ENCODE measurements at regions not wholly inside any gene's neighbourhood (a gene's known extent, or its start where the extent isn't known, plus 50 kb on each side); places are given as distances from the start of the nearest gene placed in this dataset.

GRCh38 chr1:2944705-2945104 lies 76.6 kb upstream of the ACTRT2 start:
- Mint-ChIP-seq H3K27me3 (peaks cover 3 to 8% of the 10 kb centered on the region in 2 donors), H3K9me3 (peaks cover 3% of the 10 kb centered on the region), H3K4me3 (no peak overlapping the region), H3K4me1 (ENCODE audit: low read depth in 2 of 2) (no peaks in the 10 kb centered on the region), H3K27ac (no peak overlapping the region), H3K36me3 (peaks cover 6% of the 10 kb centered on the region)
- peak; percentile 28 for DNase-seq (ENCODE audit: low spot score)
- ATAC-seq, result no peak

- peaks cover 3% of the 10 kb centered on the region for H3K9me3 Mint-ChIP-seq
- H3K36me3 Mint-ChIP-seq, result peaks cover 6% of the 10 kb centered on the region
- H3K4me1 Mint-ChIP-seq (ENCODE audit: low read depth in 2 of 2), result no peaks in the 10 kb centered on the region
- DNase-seq (ENCODE audit: low spot score), result peak; percentile 51
- no peak overlapping the region for H3K4me3 Mint-ChIP-seq
- no peak overlapping the region for H3K27ac Mint-ChIP-seq
- peaks cover 3 to 8% of the 10 kb centered on the region in 2 donors for H3K27me3 Mint-ChIP-seq
- peak in 1 of 2 donors; percentile 36 for ATAC-seq
Measured at GRCh38 chr1:2945821-2946231, 75.4 kb upstream of the ACTRT2 start.

- Mint-ChIP-seq H3K27me3 (peaks cover 3 to 5% of the 10 kb centered on the region in 2 donors), H3K4me3 (no peak overlapping the region), H3K4me1 (ENCODE audit: low read depth in 2 of 2) (no peaks in the 10 kb centered on the region), H3K9me3 (peaks cover 3% of the 10 kb centered on the region), H3K36me3 (peaks cover 4% of the 10 kb centered on the region), H3K27ac (no peak overlapping the region)
- DNase-seq (ENCODE audit: low spot score), result peak; percentile 50
- ATAC-seq, result no peak
Measured at GRCh38 chr1:2946291-2946690, 75.0 kb upstream of the ACTRT2 start.

GRCh38 chr1:2946999-2947690 lies 74.1 kb upstream of the ACTRT2 start:
- H3K27ac Mint-ChIP-seq, result no peak overlapping the region
- DNase-seq (ENCODE audit: low spot score), result peak; percentile 49
- H3K4me3 Mint-ChIP-seq, result no peak overlapping the region
- H3K27me3 Mint-ChIP-seq, result no peaks in the 10 kb centered on the region
- H3K36me3 Mint-ChIP-seq, result no peaks in the 10 kb centered on the region
- no peaks in the 10 kb centered on the region for H3K4me1 Mint-ChIP-seq (ENCODE audit: low read depth in 2 of 2)
- ATAC-seq, result no peak
- no peaks in the 10 kb centered on the region for H3K9me3 Mint-ChIP-seq

GRCh38 chr1:2948001-2948750 lies 73.1 kb upstream of the ACTRT2 start:
- Mint-ChIP-seq H3K27me3 (peaks cover 0 to 5% of the 10 kb centered on the region in 2 donors), H3K27ac (no peak overlapping the region), H3K9me3 (peaks cover 2% of the 10 kb centered on the region), H3K36me3 (no peaks in the 10 kb centered on the region), H3K4me3 (no peak overlapping the region), H3K4me1 (ENCODE audit: low read depth in 2 of 2) (no peaks in the 10 kb centered on the region)
- ATAC-seq, result no peak
- DNase-seq (ENCODE audit: low spot score), result peak; percentile 51

- no peak overlapping the region for H3K27ac Mint-ChIP-seq
- H3K27me3 Mint-ChIP-seq, result peaks cover 0 to 6% of the 10 kb centered on the region in 2 donors
- no peaks in the 10 kb centered on the region for H3K4me1 Mint-ChIP-seq (ENCODE audit: low read depth in 2 of 2)
- ATAC-seq, result peak in 1 of 2 donors; percentile 43
- no peak overlapping the region for H3K4me3 Mint-ChIP-seq
- H3K9me3 Mint-ChIP-seq, result peaks cover 3% of the 10 kb centered on the region
- no peaks in the 10 kb centered on the region for H3K36me3 Mint-ChIP-seq
- peak; percentile 54 for DNase-seq (ENCODE audit: low spot score)
Measured at GRCh38 chr1:2948751-2949680, 72.3 kb upstream of the ACTRT2 start.

- H3K27ac Mint-ChIP-seq, result no peak overlapping the region
- peaks cover 7% of the 10 kb centered on the region for H3K9me3 Mint-ChIP-seq
- H3K4me1 Mint-ChIP-seq (ENCODE audit: low read depth in 2 of 2), result no peaks in the 10 kb centered on the region
- peaks cover 0 to 6% of the 10 kb centered on the region in 2 donors for H3K27me3 Mint-ChIP-seq
- ATAC-seq (no peak), DNase-seq (ENCODE audit: low spot score) (peak; percentile 32)
- H3K4me3 Mint-ChIP-seq, result no peak overlapping the region
- H3K36me3 Mint-ChIP-seq, result no peaks in the 10 kb centered on the region
Measured at GRCh38 chr1:2949966-2950925, 71.0 kb upstream of the ACTRT2 start.

- ATAC-seq (no peak), DNase-seq (ENCODE audit: low spot score) (peak; percentile 40)
- Mint-ChIP-seq H3K36me3 (peaks cover 2% of the 10 kb centered on the region), H3K4me1 (ENCODE audit: low read depth in 2 of 2) (no peaks in the 10 kb centered on the region), H3K4me3 (no peak overlapping the region), H3K9me3 (peaks cover 7% of the 10 kb centered on the region), H3K27ac (no peak overlapping the region), H3K27me3 (peaks cover 0 to 6% of the 10 kb centered on the region in 2 donors)
Measured at GRCh38 chr1:2950926-2951305, 70.4 kb upstream of the ACTRT2 start.

GRCh38 chr1:2951856-2952255 lies 69.4 kb upstream of the ACTRT2 start:
- ATAC-seq (no peak), DNase-seq (ENCODE audit: low spot score) (peak; percentile 15)
- no peak overlapping the region for H3K27ac Mint-ChIP-seq
- no peaks in the 10 kb centered on the region for H3K4me1 Mint-ChIP-seq (ENCODE audit: low read depth in 2 of 2)
- peaks cover 0 to 6% of the 10 kb centered on the region in 2 donors for H3K27me3 Mint-ChIP-seq
- no peak overlapping the region for H3K4me3 Mint-ChIP-seq
- H3K36me3 Mint-ChIP-seq, result peaks cover 6% of the 10 kb centered on the region
- H3K9me3 Mint-ChIP-seq, result peaks cover 7% of the 10 kb centered on the region

GRCh38 chr1:2952371-2952770 lies 68.9 kb upstream of the ACTRT2 start:
- peaks cover 0 to 6% of the 10 kb centered on the region in 2 donors for H3K27me3 Mint-ChIP-seq
- H3K9me3 Mint-ChIP-seq, result peaks cover 7% of the 10 kb centered on the region
- H3K36me3 Mint-ChIP-seq, result peaks cover 6% of the 10 kb centered on the region
- no peak overlapping the region for H3K4me3 Mint-ChIP-seq
- no peak overlapping the region for H3K27ac Mint-ChIP-seq
- DNase-seq (ENCODE audit: low spot score) (peak; percentile 46), ATAC-seq (peak in 1 of 2 donors; percentile 31)
- no peaks in the 10 kb centered on the region for H3K4me1 Mint-ChIP-seq (ENCODE audit: low read depth in 2 of 2)

GRCh38 chr1:2952992-2953391 lies 68.3 kb upstream of the ACTRT2 start:
- Mint-ChIP-seq H3K36me3 (peaks cover 6% of the 10 kb centered on the region), H3K27ac (no peak overlapping the region), H3K9me3 (peaks cover 7% of the 10 kb centered on the region), H3K27me3 (peaks cover 0 to 6% of the 10 kb centered on the region in 2 donors), H3K4me3 (no peak overlapping the region), H3K4me1 (ENCODE audit: low read depth in 2 of 2) (no peaks in the 10 kb centered on the region)
- DNase-seq (ENCODE audit: low spot score) (no peak), ATAC-seq (no peak)

GRCh38 chr1:2953688-2954285 lies 67.5 kb upstream of the ACTRT2 start:
- Mint-ChIP-seq H3K27ac (no peak overlapping the region), H3K9me3 (peaks cover 7% of the 10 kb centered on the region), H3K4me3 (no peak overlapping the region), H3K36me3 (peaks cover 6% of the 10 kb centered on the region), H3K4me1 (ENCODE audit: low read depth in 2 of 2) (no peaks in the 10 kb centered on the region), H3K27me3 (peaks cover 0 to 6% of the 10 kb centered on the region in 2 donors)
- no peak for ATAC-seq
- DNase-seq (ENCODE audit: low spot score), result no peak

All from natural killer cell treated with Interleukin-12 subunit alpha and Interleukin-12 subunit beta and Interleukin-15 and Interleukin-18, amount 100 ng/mL, for 72 hours (primary cell).